WTC11 (cell line): ENCODE measurements at regions not wholly inside any gene's neighbourhood (a gene's known extent, or its start where the extent isn't known, plus 50 kb on each side); places are given as distances from the start of the nearest gene placed in this dataset.

Source experiments
- ATAC-seq: fragments of 200-7000 bp; cut with Tn5 transposase; 2 replicates; pipeline ENCODE4 v1.10.0; 2021; ENCODE audit warnings: mild to moderate bottlenecking, moderate library complexity
- CTCF ChIA-PET: fragments of 300-600 bp; sonication (Branson Sonifier 250); formaldehyde crosslinking; loops from one replicate; lab custom pipeline; 2021; ENCODE audit warnings: antibody characterized with exemption; lab: Charles Lee
- POLR2A ChIA-PET: fragments of 350-600 bp; sonication (Branson Sonifier 250); formaldehyde crosslinking; loops from one replicate; lab custom pipeline; 2021; ENCODE audit warnings: antibody characterized with exemption; lab: Charles Lee
- DNase-seq: peaks from one replicate; pipeline ENCODE4 v3.0.0; 2021; ENCODE audit warnings: low spot score
- H3K27ac Mint-ChIP-seq: 2 replicates; pipeline ENCODE4 v1.8.0; 2021; ENCODE audit warnings: mixed read lengths
- H3K27me3 Mint-ChIP-seq: 2 replicates; pipeline ENCODE4 v1.8.0; 2021; ENCODE audit warnings: low read depth, mild to moderate bottlenecking, moderate library complexity, mixed read lengths
- H3K36me3 Mint-ChIP-seq: 2 replicates; pipeline ENCODE4 v1.8.0; 2021; ENCODE audit warnings: mixed read lengths
- H3K4me1 Mint-ChIP-seq: 2 replicates; pipeline ENCODE4 v1.8.0; 2022; ENCODE audit warnings: mixed read lengths
- H3K4me3 Mint-ChIP-seq: 2 replicates; pipeline ENCODE4 v1.8.0; 2021; ENCODE audit warnings: mild to moderate bottlenecking, moderate library complexity, mixed read lengths
- H3K9me3 Mint-ChIP-seq: 2 replicates; pipeline ENCODE4 v1.8.0; 2021; ENCODE audit warnings: mixed read lengths
- FOXP1 ChIP-seq: sonication (generic); formaldehyde crosslinking; IDR thresholded peaks from 2 replicates; pipeline ENCODE4 v1.8.0; 2022; ENCODE audit warnings: missing genetic modification reagents, mild to moderate bottlenecking, moderate library complexity, borderline replicate concordance
- MAX ChIP-seq: sonication (generic); formaldehyde crosslinking; IDR thresholded peaks from 2 replicates; pipeline ENCODE4 v1.8.0; 2022; ENCODE audit warnings: mild to moderate bottlenecking, missing genetic modification reagents
- MLX ChIP-seq: sonication (generic); formaldehyde crosslinking; IDR thresholded peaks from 2 replicates; pipeline ENCODE4 v1.8.1; 2023; ENCODE audit warnings: mild to moderate bottlenecking, missing genetic modification reagents, moderate library complexity
- NFATC4 ChIP-seq: fragments of 250-450 bp; sonication (Bioruptor Pico); IDR thresholded peaks from 2 replicates; pipeline ENCODE4 v1.9.0; 2021; ENCODE audit warnings: mild to moderate bottlenecking
- NFE2L1 ChIP-seq: sonication (generic); formaldehyde crosslinking; IDR thresholded peaks from 2 replicates; pipeline ENCODE4 v1.8.1; 2023; ENCODE audit warnings: missing genetic modification reagents
- NR2C2 ChIP-seq: sonication (generic); formaldehyde crosslinking; IDR thresholded peaks from 2 replicates; pipeline ENCODE4 v1.8.0; 2022; ENCODE audit warnings: mild to moderate bottlenecking, missing genetic modification reagents
- RELA ChIP-seq: sonication (generic); formaldehyde crosslinking; IDR thresholded peaks from 2 replicates; pipeline ENCODE4 v1.8.1; 2022; ENCODE audit warnings: missing genetic modification reagents, mild to moderate bottlenecking, borderline replicate concordance
- RORB ChIP-seq: fragments of 250-450 bp; sonication (Bioruptor Pico); IDR thresholded peaks from 2 replicates; pipeline ENCODE4 v1.9.0; 2021; ENCODE audit warnings: mild to moderate bottlenecking
- TCF7 ChIP-seq: sonication (generic); formaldehyde crosslinking; IDR thresholded peaks from 2 replicates; pipeline ENCODE4 v1.8.0; 2022; ENCODE audit warnings: mild to moderate bottlenecking, low read depth, missing genetic modification reagents, moderate library complexity
- TEAD1 ChIP-seq: sonication (generic); formaldehyde crosslinking; IDR thresholded peaks from 2 replicates; pipeline ENCODE4 v1.8.0; 2022; ENCODE audit warnings: mild to moderate bottlenecking, missing genetic modification reagents
- ZNF121 ChIP-seq: sonication (generic); formaldehyde crosslinking; IDR thresholded peaks from 2 replicates; pipeline ENCODE4 v1.8.0; 2023; ENCODE audit warnings: missing genetic modification reagents
- ZNF138 ChIP-seq: sonication (generic); formaldehyde crosslinking; conservative IDR thresholded peaks from 2 replicates; pipeline ENCODE4 v1.8.1; 2022; ENCODE audit warnings: mild to moderate bottlenecking, moderate library complexity, missing genetic modification reagents
- ZNF425 ChIP-seq: fragments of 250-450 bp; sonication (Bioruptor Pico); conservative IDR thresholded peaks from 2 replicates; pipeline ENCODE4 v1.9.0; 2021; ENCODE audit warnings: mild to moderate bottlenecking
- ZNF512 ChIP-seq: sonication (generic); formaldehyde crosslinking; IDR thresholded peaks from 2 replicates; pipeline ENCODE4 v1.8.1; 2022; ENCODE audit warnings: missing genetic modification reagents, borderline replicate concordance
- ZNF532 ChIP-seq: fragments of 250-450 bp; sonication (Bioruptor Pico); IDR thresholded peaks from 2 replicates; pipeline ENCODE4 v1.9.0; 2021; ENCODE audit warnings: mild to moderate bottlenecking, borderline replicate concordance
- ZNF671 ChIP-seq: fragments of 250-450 bp; sonication (Bioruptor Pico); IDR thresholded peaks from 2 replicates; pipeline ENCODE4 v1.8.0; 2021; ENCODE audit warnings: mild to moderate bottlenecking
- ZSCAN18 ChIP-seq: fragments of 250-450 bp; sonication (Bioruptor Pico); IDR thresholded peaks from 2 replicates; pipeline ENCODE4 v2.1.2; 2022; ENCODE audit warnings: mild to moderate bottlenecking, moderate library complexity
- TF ChIP-seq, protein P1 (sequence below): sonication (generic); formaldehyde crosslinking; conservative IDR thresholded peaks from 2 replicates; pipeline ENCODE4 v1.8.1; 2022; ENCODE audit warnings: mild to moderate bottlenecking, missing genetic modification reagents
- TF ChIP-seq, protein P2 (sequence below): sonication (generic); formaldehyde crosslinking; IDR thresholded peaks from 2 replicates; pipeline ENCODE4 v1.8.1; 2022; ENCODE audit warnings: mild to moderate bottlenecking, missing genetic modification reagents, moderate library complexity, borderline replicate concordance

DNA sequence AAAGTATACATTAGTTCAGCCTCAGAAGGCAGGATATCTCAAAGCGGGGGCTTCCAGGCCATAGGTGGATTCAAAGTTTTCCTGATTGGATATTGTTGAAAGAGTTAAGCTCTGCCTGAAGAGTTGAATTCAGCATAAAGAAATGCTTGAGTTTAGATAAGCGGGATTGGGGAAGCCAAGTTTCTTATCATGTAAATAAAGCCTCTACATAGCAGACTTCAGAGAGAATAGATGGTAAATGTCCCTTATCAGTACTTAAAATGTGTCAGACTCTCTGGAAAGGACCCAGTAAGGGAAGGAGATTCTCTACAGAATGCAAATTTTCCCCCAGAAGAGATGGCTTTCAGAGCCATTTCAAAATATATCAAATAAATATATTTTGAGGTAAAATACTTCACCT lies 423.5 kb downstream of the SHISA9 start:
- TF ChIP-seq RELA (CRISPR knock-in tag) (no peak), ZNF671 (no peak), ZNF425 (CRISPR knock-in tag) (no peak), ZNF532 (CRISPR knock-in tag) (no peak), ZNF121 (CRISPR knock-in tag) (no peak), MLX (CRISPR knock-in tag) (no peak), ZNF512 (no peak), ZSCAN18 (CRISPR knock-in tag) (no peak), NR2C2 (CRISPR knock-in tag) (no peak), FOXP1 (CRISPR knock-in tag) (no peak), TEAD1 (CRISPR knock-in tag) (no peak), TCF7 (CRISPR knock-in tag) (no peak)
- TF ChIP-seq, protein P1, sequence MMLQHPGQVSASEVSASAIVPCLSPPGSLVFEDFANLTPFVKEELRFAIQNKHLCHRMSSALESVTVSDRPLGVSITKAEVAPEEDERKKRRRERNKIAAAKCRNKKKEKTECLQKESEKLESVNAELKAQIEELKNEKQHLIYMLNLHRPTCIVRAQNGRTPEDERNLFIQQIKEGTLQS (CRISPR knock-in tag) = no peak
- no peak for ATAC-seq
- no peaks in the 10 kb centered on the region for H3K9me3 Mint-ChIP-seq
- no peak for DNase-seq
- H3K27ac Mint-ChIP-seq = no peak overlapping the region
- POLR2A ChIA-PET = no interaction called here
- CTCF ChIA-PET = no interaction called here
- peaks cover 41% of the 10 kb centered on the region for H3K27me3 Mint-ChIP-seq
- H3K36me3 Mint-ChIP-seq = no peaks in the 10 kb centered on the region
- peaks cover 50% of the 10 kb centered on the region for H3K4me1 Mint-ChIP-seq
- no peak overlapping the region for H3K4me3 Mint-ChIP-seq

DNA sequence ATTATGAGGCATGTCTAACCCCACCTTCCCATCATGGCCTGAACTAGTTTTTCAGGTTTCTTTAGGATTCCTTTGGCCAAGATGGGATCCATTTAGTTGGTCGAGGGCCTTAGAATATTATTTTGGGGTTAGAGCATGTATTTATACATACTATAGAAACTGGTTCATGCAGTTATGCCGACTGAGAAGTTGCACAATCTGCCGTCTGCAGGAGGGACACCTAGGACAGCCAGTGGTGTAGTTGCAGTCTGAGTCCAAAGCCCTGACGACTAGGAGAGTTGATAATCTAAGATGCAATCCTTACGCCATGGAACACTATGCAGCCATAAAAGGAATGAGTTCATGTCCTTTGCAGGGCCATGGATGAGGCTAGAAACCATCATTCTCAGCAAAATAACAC lies 424.0 kb downstream of the SHISA9 start:
- Mint-ChIP-seq H3K4me3 (no peak overlapping the region), H3K9me3 (peaks cover 1% of the 10 kb centered on the region), H3K4me1 (peaks cover 50% of the 10 kb centered on the region)
- no peak; the same call in 1 of the 2 replicates for ATAC-seq
- CTCF ChIA-PET = no interaction called here
- TF ChIP-seq, protein P2, sequence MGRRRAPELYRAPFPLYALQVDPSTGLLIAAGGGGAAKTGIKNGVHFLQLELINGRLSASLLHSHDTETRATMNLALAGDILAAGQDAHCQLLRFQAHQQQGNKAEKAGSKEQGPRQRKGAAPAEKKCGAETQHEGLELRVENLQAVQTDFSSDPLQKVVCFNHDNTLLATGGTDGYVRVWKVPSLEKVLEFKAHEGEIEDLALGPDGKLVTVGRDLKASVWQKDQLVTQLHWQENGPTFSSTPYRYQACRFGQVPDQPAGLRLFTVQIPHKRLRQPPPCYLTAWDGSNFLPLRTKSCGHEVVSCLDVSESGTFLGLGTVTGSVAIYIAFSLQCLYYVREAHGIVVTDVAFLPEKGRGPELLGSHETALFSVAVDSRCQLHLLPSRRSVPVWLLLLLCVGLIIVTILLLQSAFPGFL (CRISPR knock-in tag) = no peak
- no peak for TF ChIP-seq MAX (CRISPR knock-in tag)
- no peak for TF ChIP-seq RORB
- TF ChIP-seq NFATC4 (CRISPR knock-in tag) = no peak
- no peak for TF ChIP-seq ZNF425 (CRISPR knock-in tag)
- no peak for TF ChIP-seq ZNF138
- TF ChIP-seq NFE2L1 (CRISPR knock-in tag) = no peak
- TF ChIP-seq ZSCAN18 (CRISPR knock-in tag) = no peak
- TF ChIP-seq, all 79 proteins: peak for 0
- POLR2A ChIA-PET = no interaction called here
- peaks cover under 1% of the 10 kb centered on the region; the same call in 1 of the 2 replicates for H3K36me3 Mint-ChIP-seq
- H3K27me3 Mint-ChIP-seq = peaks cover 39% of the 10 kb centered on the region
- DNase-seq = no peak
- no peak overlapping the region for H3K27ac Mint-ChIP-seq
